Astrocyte of the hippocampus (primary cell): ENCODE measurements at regions not wholly inside any gene's neighbourhood (a gene's known extent, or its start where the extent isn't known, plus 50 kb on each side); places are given as distances from the start of the nearest gene placed in this dataset.
"Not testable (repeated sequence)": the region's sequence is repeated elsewhere in the genome, so short reads cannot be mapped to it uniquely, and the experiment has no call there.

Experiments
- DNase-seq: peaks from one replicate; pipeline ENCODE4 v3.0.0; 2011; ENCODE audit warnings: low read depth, low spot score

GRCh38 chr4:103308248-103308561, 110.1 kb upstream of the CENPE start:
- DNase-seq: no peak

GRCh38 chr4:103307453-103308247, 109.5 kb upstream of the CENPE start:
- no peak for DNase-seq

- DNase-seq: peak; percentile 16
Measured at GRCh38 chr4:103306870-103307375, 108.8 kb upstream of the CENPE start.

GRCh38 chr4:103305355-103305754, 107.2 kb upstream of the CENPE start:
- no peak for DNase-seq

GRCh38 chr4:103303011-103303410, 104.9 kb upstream of the CENPE start:
- DNase-seq: no peak

- DNase-seq: no peak
Measured at GRCh38 chr4:103292959-103293358, 94.8 kb upstream of the CENPE start.

GRCh38 chr4:103292373-103292772, 94.2 kb upstream of the CENPE start:
- DNase-seq: no peak

GRCh38 chr4:103289186-103289585, 91.0 kb upstream of the CENPE start:
- no peak for DNase-seq

GRCh38 chr4:103272174-103272573, 74.0 kb upstream of the CENPE start:
- DNase-seq: no peak

- no peak for DNase-seq
Measured at GRCh38 chr4:103268746-103269145, 70.6 kb upstream of the CENPE start.

GRCh38 chr4:103264905-103265304, 66.8 kb upstream of the CENPE start:
- DNase-seq: no peak

- DNase-seq: not testable (repeated sequence)
Measured at GRCh38 chr4:103256068-103256467, 57.9 kb upstream of the CENPE start.
